SH-SY5Y (cell line): ENCODE measurements at regions not wholly inside any gene's neighbourhood (a gene's known extent, or its start where the extent isn't known, plus 50 kb on each side); places are given as distances from the start of the nearest gene placed in this dataset.

ENCODE experiments used
- GATA2 ChIP-seq: IDR thresholded peaks from 2 replicates; pipeline ENCODE4 v1.6.1; 2011; ENCODE audit warnings: mild to moderate bottlenecking, low read depth, low read length
- GATA3 ChIP-seq: IDR thresholded peaks from 2 replicates; pipeline ENCODE4 v1.6.1; 2011; ENCODE audit warnings: low read depth, mild to moderate bottlenecking, low read length, moderate library complexity

DNA sequence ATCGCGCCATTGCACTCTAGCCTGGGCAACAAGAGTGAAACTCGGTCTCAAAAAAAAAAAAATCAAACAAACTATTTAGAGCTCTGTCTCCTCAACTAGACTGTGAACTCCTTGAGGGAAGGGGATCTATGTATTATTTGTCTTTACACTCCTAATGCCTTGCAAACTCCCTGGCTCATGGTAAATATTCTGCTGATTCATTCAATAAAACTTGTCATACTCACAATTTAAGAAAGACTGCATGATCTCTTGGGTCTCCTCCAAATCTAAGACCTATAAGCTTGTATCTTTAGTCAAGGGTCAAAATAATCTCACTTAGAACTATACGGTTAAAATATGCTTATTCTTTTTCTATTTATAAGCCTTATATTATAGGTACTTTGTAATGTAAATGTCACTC lies 90.3 kb upstream of the NR5A2 start:
- TF ChIP-seq GATA3 (no peak), GATA2 (no peak)
